ENCODE measurements at regions not wholly inside any gene's neighbourhood (a gene's known extent, or its start where the extent isn't known, plus 50 kb on each side); places are given as distances from the start of the nearest gene placed in this dataset.

DNA sequence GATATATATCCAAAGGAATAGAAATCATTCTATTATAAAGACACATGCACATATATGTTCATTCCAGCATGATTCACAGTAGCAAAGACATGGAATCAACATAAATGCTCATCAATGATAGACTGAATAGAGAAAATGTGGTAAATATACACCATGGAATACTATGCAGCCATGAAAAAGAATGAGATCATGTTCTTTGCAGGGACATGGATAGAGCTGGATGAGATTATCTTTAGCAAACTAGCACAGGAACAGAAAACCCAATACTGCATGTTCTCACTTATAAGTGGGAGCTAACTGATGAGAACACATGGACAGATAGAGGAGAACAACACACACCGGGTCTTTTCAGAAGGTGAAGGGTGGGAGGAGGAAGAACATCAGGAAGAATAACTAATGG is 1318.6 kb downstream of the PCDH19 start:
- TF ChIP-seq, protein P1, sequence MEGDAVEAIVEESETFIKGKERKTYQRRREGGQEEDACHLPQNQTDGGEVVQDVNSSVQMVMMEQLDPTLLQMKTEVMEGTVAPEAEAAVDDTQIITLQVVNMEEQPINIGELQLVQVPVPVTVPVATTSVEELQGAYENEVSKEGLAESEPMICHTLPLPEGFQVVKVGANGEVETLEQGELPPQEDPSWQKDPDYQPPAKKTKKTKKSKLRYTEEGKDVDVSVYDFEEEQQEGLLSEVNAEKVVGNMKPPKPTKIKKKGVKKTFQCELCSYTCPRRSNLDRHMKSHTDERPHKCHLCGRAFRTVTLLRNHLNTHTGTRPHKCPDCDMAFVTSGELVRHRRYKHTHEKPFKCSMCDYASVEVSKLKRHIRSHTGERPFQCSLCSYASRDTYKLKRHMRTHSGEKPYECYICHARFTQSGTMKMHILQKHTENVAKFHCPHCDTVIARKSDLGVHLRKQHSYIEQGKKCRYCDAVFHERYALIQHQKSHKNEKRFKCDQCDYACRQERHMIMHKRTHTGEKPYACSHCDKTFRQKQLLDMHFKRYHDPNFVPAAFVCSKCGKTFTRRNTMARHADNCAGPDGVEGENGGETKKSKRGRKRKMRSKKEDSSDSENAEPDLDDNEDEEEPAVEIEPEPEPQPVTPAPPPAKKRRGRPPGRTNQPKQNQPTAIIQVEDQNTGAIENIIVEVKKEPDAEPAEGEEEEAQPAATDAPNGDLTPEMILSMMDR (IDR thresholded peaks at IDR 0.05; ENCODE audit: insufficient read depth, low read depth, low read length), result no peak
- Histone ChIP-seq H3K27me3 (ENCODE audit: control insufficient read depth, insufficient read depth, low read length) (no peaks in the 10 kb centered on the region), H3K36me3 (ENCODE audit: control insufficient read depth, insufficient read depth, low read length) (no peaks in the 10 kb centered on the region), H3K4me3 (ENCODE audit: low read depth, low read length) (no peak overlapping the region)
- no peak for DNase-seq (ENCODE audit: low read depth)
- POLR2A ChIA-PET, result no interaction called here
- CTCF ChIA-PET, result no interaction called here

DNA sequence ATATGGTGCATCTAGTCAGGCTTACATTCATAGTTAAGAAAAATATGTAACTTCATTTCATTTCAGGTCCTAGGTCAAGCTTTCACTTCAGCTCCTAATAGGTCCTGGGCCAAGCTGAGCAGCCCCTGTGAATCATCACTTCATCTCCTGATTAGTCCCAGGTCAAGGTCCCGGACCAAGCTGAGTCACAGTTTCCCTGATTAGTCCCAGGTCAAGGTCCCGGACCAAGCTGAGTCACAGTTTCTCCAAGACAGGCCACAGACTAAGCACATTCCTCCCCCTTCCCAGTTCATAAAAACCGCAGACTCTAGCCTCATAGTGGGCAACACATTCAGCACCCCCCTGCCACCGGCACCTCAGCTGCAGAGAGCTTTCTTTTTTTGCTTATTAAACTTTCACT is 1331.8 kb downstream of the PCDH19 start:
- TF ChIP-seq, protein P1 (IDR thresholded peaks at IDR 0.05; ENCODE audit: insufficient read depth, low read depth, low read length), result no peak
- no peak for DNase-seq (ENCODE audit: low read depth)
- no peak overlapping the region for H3K4me3 ChIP-seq (ENCODE audit: low read depth, low read length)
- no peaks in the 10 kb centered on the region for H3K36me3 ChIP-seq (ENCODE audit: control insufficient read depth, insufficient read depth, low read length)
- ChIA-PET POLR2A (no interaction called here), CTCF (no interaction called here)
- H3K27me3 ChIP-seq (ENCODE audit: control insufficient read depth, insufficient read depth, low read length), result no peaks in the 10 kb centered on the region

DNA sequence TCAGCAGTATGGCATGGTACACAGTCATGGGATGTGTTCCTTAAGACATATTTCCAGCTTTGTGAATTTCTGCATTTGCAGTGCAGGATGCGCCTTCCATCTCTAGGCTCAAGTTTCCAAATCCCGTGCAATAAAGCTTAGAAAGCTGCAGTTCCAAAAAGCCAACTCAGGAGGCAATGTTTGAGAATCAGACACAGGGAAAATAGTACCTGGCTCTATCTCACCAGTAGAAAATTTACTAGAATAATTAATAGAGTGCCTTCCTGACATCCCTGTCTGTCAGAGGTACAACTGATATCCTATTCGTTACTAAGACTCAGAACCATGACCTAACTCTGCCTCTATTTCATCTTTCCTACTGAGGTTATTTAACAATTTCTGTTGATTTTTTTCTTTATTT is 1333.0 kb downstream of the PCDH19 start:
- H3K27me3 ChIP-seq (ENCODE audit: control insufficient read depth, insufficient read depth, low read length), result no peaks in the 10 kb centered on the region

DNA sequence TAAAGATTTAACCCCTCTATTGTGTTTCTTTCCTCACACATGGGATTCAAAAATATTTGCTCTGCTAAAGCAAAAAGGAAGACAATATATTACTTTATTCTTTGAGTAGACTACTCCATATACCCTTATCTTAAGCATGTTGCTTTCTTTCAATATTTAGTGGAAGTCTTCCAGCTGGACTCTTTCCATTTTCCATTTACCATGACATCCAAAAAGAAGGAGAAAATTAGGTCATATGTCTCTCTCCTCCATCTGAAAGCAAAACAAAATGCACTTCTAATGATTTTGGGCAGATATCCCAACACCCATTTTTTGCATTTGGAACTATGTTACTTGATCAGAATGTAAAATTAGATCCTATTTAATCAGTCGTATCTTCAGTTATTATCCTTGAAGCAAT is 1336.5 kb downstream of the PCDH19 start:
- TF ChIP-seq, protein P1 (IDR thresholded peaks at IDR 0.05; ENCODE audit: insufficient read depth, low read depth, low read length), result no peak
- Histone ChIP-seq H3K27me3 (ENCODE audit: control insufficient read depth, insufficient read depth, low read length) (no peaks in the 10 kb centered on the region), H3K4me3 (ENCODE audit: low read depth, low read length) (no peak overlapping the region), H3K36me3 (ENCODE audit: control insufficient read depth, insufficient read depth, low read length) (no peaks in the 10 kb centered on the region)
- ChIA-PET POLR2A (no interaction called here), CTCF (no interaction called here)
- DNase-seq (ENCODE audit: low read depth), result no peak

More for the DNA sequence above, 1333.0 kb downstream of the PCDH19 start:
- ChIA-PET CTCF (no interaction called here), POLR2A (no interaction called here)
- no peaks in the 10 kb centered on the region for H3K36me3 ChIP-seq (ENCODE audit: control insufficient read depth, insufficient read depth, low read length)
- no peak overlapping the region for H3K4me3 ChIP-seq (ENCODE audit: low read depth, low read length)
- DNase-seq (ENCODE audit: low read depth), result no peak
- TF ChIP-seq, protein P1 (IDR thresholded peaks at IDR 0.05; ENCODE audit: insufficient read depth, low read depth, low read length), result no peak

DNA sequence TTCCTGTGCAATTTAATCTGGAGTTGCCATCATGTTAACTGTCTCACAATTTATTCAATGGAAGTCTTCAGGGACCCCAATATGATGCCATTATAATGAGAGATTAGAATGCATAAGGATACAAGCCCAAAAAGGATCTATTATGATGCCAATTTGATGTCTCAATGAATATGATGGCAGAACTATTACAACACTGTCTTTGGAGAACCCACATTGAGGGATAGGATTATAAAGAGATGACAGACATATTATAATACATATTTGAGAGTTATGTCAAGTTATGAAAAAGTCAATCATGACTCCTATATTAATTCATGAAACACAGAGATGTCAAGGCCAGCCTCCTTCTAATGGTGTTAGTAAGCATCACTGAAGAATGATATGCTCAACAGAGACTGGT is 1358.4 kb downstream of the PCDH19 start:
- no peaks in the 10 kb centered on the region for H3K36me3 ChIP-seq (ENCODE audit: control insufficient read depth, insufficient read depth, low read length)
- ChIA-PET CTCF (no interaction called here), POLR2A (no interaction called here)
- TF ChIP-seq, protein P1 (IDR thresholded peaks at IDR 0.05; ENCODE audit: insufficient read depth, low read depth, low read length), result no peak
- DNase-seq (ENCODE audit: low read depth), result no peak
- H3K4me3 ChIP-seq (ENCODE audit: low read depth, low read length), result no peak overlapping the region
- H3K27me3 ChIP-seq (ENCODE audit: control insufficient read depth, insufficient read depth, low read length), result no peaks in the 10 kb centered on the region

Data from BJ (cell line).